Thyroid gland (tissue), 4 donors: ENCODE measurements at regions not wholly inside any gene's neighbourhood (a gene's known extent, or its start where the extent isn't known, plus 50 kb on each side); places are given as distances from the start of the nearest gene placed in this dataset.

Experiments
- CTCF ChIP-seq, 6 experiments: fragments of 200-600 bp in 3 of 6; fragments of 450-650 bp in 3 of 6; sonication (generic) in 3 of 6; IDR thresholded peaks; one replicate each; pipeline ENCODE4 v1.5.1; 2016 to 2019; ENCODE audit warnings: antibody characterized with exemption in 6 of 6, mild to moderate bottlenecking in 2 of 6, inconsistent platforms in 1 of 6, moderate library complexity in 1 of 6
- POLR2A ChIP-seq, 2 donors: fragments of 450-650 bp; IDR thresholded peaks; one replicate each; pipeline ENCODE4 v1.6.1; 2017; ENCODE audit warnings: antibody characterized with exemption in 2 of 2, mild to moderate bottlenecking in 2 of 2, moderate library complexity in 1 of 2

GRCh38 chr11:11056749-11057471 lies 199.1 kb upstream of the ZBED5 start:
- TF ChIP-seq CTCF (IDR thresholded peaks at IDR 0.05) (no peak), POLR2A (IDR thresholded peaks at IDR 0.05) (no peak)
